ENCODE measurements at regions not wholly inside any gene's neighbourhood (a gene's known extent, or its start where the extent isn't known, plus 50 kb on each side); places are given as distances from the start of the nearest gene placed in this dataset.

GRCh38 chr3:191634902-191635301 lies 173.9 kb downstream of the PYDC2 start:
- Mint-ChIP-seq H3K9me3 (peaks cover 3% of the 10 kb centered on the region), H3K27me3 (peaks cover 3% of the 10 kb centered on the region), H3K4me1 (no peaks in the 10 kb centered on the region), H3K4me3 (no peak overlapping the region), H3K27ac (no peak overlapping the region), H3K36me3 (ENCODE audit: low read depth) (no peaks in the 10 kb centered on the region)
- POLR2A ChIA-PET: no interaction called here
- no peak for TF ChIP-seq CTCF (IDR thresholded peaks at IDR 0.05)
- DNase-seq: no peak
- no peak for ATAC-seq (ENCODE audit: low read depth)
- CTCF ChIA-PET: no interaction called here
- intact Hi-C loops (cut with micrococcal nuclease): no loop called here

DNA sequence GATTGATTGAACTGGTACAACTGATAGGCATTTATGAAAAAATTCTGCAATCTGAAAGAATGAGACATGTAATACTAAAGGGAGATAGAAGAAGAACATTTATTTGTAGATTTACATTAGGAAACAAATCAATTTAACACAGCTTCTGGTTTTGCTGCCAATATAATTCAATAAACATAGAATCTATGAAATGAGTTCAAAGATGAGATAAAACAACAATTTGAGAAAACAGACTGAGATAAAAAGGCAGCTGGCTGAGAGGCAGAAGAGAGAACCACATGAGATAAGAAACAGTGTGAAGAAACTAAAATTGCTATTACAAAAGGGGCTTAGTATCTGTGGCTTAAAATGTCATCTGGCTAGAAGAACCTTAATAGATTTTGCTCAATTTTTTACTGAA lies 176.6 kb downstream of the PYDC2 start:
- ChIA-PET POLR2A (no interaction called here), CTCF (no interaction called here)
- ATAC-seq (ENCODE audit: low read depth): no peak

DNA sequence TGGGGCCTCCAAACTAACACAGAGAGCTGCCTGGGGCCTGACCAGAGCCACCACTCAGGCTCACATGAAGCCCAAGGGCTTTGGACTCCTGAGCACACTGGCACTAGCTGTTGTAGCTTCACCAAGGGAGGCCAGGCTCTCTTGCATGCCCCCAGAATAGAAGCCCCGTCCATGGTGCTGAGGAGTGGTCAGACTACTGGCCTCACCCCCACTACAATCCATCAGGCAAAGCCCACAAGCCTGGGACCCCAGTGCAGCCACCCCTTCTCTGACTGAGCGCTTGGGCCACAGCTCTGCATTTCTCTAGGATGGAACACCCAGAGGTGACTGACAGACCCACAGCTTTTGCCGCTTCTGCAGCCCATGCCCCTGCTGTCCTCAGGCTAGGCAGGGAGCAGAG lies 180.8 kb downstream of the PYDC2 start:
- Mint-ChIP-seq H3K4me1 (no peaks in the 10 kb centered on the region), H3K9me3 (peaks cover 14% of the 10 kb centered on the region), H3K27me3 (peaks cover 2% of the 10 kb centered on the region), H3K27ac (no peak overlapping the region), H3K36me3 (ENCODE audit: low read depth) (no peaks in the 10 kb centered on the region), H3K4me3 (no peak overlapping the region)
- no peak for TF ChIP-seq CTCF (IDR thresholded peaks at IDR 0.05)
- ChIA-PET CTCF (no interaction called here), POLR2A (no interaction called here)
- DNase-seq: no peak
- ATAC-seq (ENCODE audit: low read depth): no peak
- intact Hi-C loops (cut with micrococcal nuclease): no loop called here

More for the DNA sequence above, 176.6 kb downstream of the PYDC2 start:
- no peak for DNase-seq
- no peaks in the 10 kb centered on the region for H3K4me1 Mint-ChIP-seq
- peaks cover 3% of the 10 kb centered on the region for H3K9me3 Mint-ChIP-seq
- H3K27ac Mint-ChIP-seq: no peak overlapping the region
- no peak for TF ChIP-seq CTCF (IDR thresholded peaks at IDR 0.05)
- H3K27me3 Mint-ChIP-seq: peaks cover 2% of the 10 kb centered on the region
- intact Hi-C loops (cut with micrococcal nuclease): no loop called here
- H3K4me3 Mint-ChIP-seq: no peak overlapping the region
- no peaks in the 10 kb centered on the region for H3K36me3 Mint-ChIP-seq (ENCODE audit: low read depth)

- Mint-ChIP-seq H3K27ac (no peak overlapping the region), H3K36me3 (ENCODE audit: low read depth) (no peaks in the 10 kb centered on the region), H3K4me1 (no peaks in the 10 kb centered on the region), H3K27me3 (no peaks in the 10 kb centered on the region), H3K9me3 (peaks cover 12% of the 10 kb centered on the region), H3K4me3 (no peak overlapping the region)
- POLR2A ChIA-PET: no interaction called here
- ATAC-seq (ENCODE audit: low read depth) (no peak), DNase-seq (no peak)
- CTCF ChIA-PET: no interaction called here
- intact Hi-C loops (cut with micrococcal nuclease): no loop called here
- no peak for TF ChIP-seq CTCF (IDR thresholded peaks at IDR 0.05)
Observed at GRCh38 chr3:191644291-191644690, 183.3 kb downstream of the PYDC2 start.

- ChIA-PET POLR2A (no interaction called here), CTCF (no interaction called here)
- Mint-ChIP-seq H3K9me3 (peaks cover 15% of the 10 kb centered on the region), H3K4me3 (no peak overlapping the region), H3K36me3 (ENCODE audit: low read depth) (no peaks in the 10 kb centered on the region), H3K27ac (no peak overlapping the region), H3K27me3 (no peaks in the 10 kb centered on the region), H3K4me1 (no peaks in the 10 kb centered on the region)
- no peak for DNase-seq
- TF ChIP-seq CTCF (IDR thresholded peaks at IDR 0.05): no peak
- intact Hi-C loops (cut with micrococcal nuclease): no loop called here
- no peak for ATAC-seq (ENCODE audit: low read depth)
Observed at GRCh38 chr3:191646242-191646641, 185.3 kb downstream of the PYDC2 start.
